ENCODE measurements at regions not wholly inside any gene's neighbourhood (a gene's known extent, or its start where the extent isn't known, plus 50 kb on each side); places are given as distances from the start of the nearest gene placed in this dataset.

DNA sequence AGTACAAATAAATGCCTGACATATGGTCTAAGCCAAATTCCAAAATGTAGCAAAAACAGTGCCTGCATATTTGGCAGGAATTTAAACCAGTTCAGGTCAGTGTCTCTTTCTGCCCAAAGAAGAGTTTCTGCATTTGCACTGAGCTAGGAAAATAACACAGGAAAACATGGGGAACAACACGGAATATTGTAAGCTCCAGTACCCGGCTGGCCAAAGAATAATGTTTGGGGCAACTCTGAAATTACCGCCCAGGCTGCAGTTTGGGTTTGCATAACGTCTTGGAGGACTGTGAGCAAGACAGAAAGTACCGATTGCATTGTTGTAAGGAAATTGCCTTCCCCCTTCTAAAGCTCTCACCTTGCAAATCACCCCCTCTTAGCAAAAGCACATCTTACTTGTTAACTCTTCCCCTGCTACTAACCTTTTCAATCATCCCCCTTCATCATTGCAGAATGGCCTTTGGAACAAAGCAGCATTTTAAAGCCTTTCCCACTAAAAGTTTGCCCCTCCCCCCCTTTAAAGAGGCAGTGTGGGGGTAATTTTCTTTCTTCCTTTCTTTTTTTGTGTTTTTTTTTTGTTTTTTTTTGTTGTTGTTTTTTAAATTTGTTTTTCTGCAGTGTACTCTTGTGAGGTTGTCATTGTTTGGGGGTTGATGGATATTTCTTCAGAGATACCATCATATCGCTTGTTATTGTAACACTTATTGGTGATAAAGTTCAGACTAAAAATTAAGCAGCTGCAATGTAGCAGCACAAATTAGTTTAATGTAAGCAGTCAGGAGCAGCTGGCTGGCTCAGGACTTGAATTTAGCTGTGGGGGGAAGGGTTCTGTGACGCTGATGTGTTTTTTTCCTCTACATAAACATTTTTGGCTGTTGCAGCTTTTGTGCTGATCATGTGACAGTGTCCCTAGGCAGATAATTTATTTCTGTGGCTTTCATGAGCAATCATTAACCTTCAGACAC, 100.0 kb upstream of the CITED2 start:
- H3K4me1 Mint-ChIP-seq, result peaks cover 8% of the 10 kb centered on the region
- H3K27ac Mint-ChIP-seq, result no peak overlapping the region
- H3K36me3 Mint-ChIP-seq (ENCODE audit: low read depth), result no peaks in the 10 kb centered on the region
- DNase-seq (no peak), ATAC-seq (no peak)
- H3K9me3 ChIP-seq (ENCODE audit: control insufficient read depth, low read length, poor library complexity, severe bottlenecking), result no peaks in the 10 kb centered on the region
- no peaks in the 10 kb centered on the region for H3K27me3 Mint-ChIP-seq
- H3K4me3 Mint-ChIP-seq, result peak overlapping the region; percentile 47

DNA sequence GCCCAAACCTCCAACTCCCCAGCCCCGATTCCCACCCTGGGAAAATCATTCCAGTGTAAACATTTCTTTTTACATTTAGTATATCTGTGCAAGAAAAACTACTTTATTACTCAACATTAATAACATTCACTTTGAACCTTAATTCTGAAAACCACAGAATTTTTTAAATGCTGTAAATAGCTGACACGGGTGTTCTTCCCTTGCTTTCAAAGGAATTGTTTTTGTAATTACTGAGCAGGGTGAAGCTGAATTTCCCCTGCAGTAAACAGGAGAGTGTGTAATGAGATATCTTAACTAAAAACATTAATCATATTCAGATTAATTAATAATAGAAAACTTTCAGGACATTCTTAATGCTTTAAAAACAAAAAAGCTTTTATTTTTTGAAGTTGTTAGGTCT, 99.3 kb upstream of the CITED2 start:
- no peaks in the 10 kb centered on the region for H3K9me3 ChIP-seq (ENCODE audit: control insufficient read depth, low read length, poor library complexity, severe bottlenecking)
- ATAC-seq, result no peak
- Mint-ChIP-seq H3K36me3 (ENCODE audit: low read depth) (no peaks in the 10 kb centered on the region), H3K4me1 (peaks cover 8% of the 10 kb centered on the region), H3K27ac (no peak overlapping the region), H3K27me3 (no peaks in the 10 kb centered on the region), H3K4me3 (no peak overlapping the region)
- DNase-seq, result no peak

DNA sequence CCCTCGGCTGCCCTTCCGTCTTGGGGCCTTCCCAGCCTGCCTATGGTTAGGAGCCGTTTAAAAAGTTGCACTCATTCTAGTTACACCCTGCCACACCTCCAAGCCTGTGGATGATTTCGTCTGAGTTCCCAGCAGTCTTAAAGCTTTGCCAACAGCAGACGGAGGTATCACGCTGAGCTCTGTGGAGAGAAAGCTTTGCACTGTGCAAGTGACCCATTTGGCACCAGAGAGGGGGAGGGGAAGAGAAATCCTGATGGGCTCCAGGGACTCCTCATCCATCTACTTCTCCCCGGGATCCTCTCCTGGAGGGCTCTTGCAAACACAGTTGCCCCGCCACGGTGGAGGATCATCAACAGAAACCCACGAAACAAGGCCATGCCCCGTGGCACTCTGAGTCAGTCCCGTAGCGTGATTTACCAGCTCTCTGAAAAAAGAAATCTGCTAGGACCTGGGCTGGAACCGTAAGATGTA, 98.8 kb upstream of the CITED2 start:
- Mint-ChIP-seq H3K4me1 (peaks cover 8% of the 10 kb centered on the region), H3K27me3 (no peaks in the 10 kb centered on the region), H3K4me3 (no peak overlapping the region), H3K36me3 (ENCODE audit: low read depth) (no peaks in the 10 kb centered on the region), H3K27ac (no peak overlapping the region)
- no peak for ATAC-seq
- H3K9me3 ChIP-seq (ENCODE audit: control insufficient read depth, low read length, poor library complexity, severe bottlenecking), result no peaks in the 10 kb centered on the region
- no peak for DNase-seq

DNA sequence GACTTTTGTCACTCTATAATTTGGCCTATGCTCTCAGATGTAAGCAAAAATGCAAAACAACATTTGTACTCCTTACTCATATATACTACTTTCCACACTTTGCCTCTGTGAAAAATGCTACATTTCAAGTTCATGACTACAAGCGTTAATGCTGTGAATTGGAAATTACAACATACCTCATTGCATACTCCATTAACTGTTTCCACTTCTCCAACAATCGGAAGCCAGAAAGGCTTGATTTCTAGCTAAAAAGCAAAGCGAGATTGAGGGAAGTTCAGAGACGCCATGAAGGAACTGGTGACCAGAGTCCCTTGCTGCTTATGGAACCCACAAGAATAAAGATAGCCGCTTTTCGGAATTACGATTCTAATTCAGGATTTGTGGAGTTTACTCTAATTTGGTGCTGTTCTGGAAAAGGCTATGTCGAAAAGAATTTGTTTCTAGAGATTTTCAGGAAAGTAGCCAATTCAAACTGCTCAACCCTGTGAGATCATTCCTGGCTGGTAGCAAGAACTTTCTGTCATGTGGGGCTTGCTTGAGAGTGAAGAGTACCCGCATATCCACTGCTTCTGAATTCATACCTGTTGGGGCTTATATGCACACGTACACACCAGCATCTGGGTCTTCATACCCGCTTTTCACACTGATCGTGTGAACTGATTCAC, 98.0 kb upstream of the CITED2 start:
- H3K27ac Mint-ChIP-seq, result no peak overlapping the region
- peaks cover 6% of the 10 kb centered on the region for H3K4me1 Mint-ChIP-seq
- ATAC-seq, result no peak
- no peak for DNase-seq
- no peak overlapping the region for H3K4me3 Mint-ChIP-seq
- H3K36me3 Mint-ChIP-seq (ENCODE audit: low read depth), result no peaks in the 10 kb centered on the region
- no peaks in the 10 kb centered on the region for H3K27me3 Mint-ChIP-seq
- H3K9me3 ChIP-seq (ENCODE audit: control insufficient read depth, low read length, poor library complexity, severe bottlenecking), result no peaks in the 10 kb centered on the region

DNA sequence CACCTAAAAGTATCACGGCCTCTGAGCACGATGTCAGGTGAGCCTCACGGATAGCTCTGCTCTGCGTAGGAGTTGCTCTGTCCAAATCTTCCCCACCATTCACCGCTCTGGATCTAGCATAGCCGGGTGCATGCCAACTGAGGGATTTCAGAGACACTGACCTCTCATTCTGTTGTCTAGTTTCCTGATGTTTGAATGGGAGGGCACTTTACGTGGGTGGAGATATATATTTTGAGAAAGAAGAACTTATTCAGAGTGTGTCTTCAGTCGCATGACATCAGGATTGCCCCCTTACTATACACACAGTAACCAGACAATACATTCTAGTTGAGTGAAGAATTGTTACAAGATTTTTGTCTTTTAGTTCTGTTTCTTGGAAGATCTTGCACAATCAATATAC, 96.5 kb upstream of the CITED2 start:
- no peaks in the 10 kb centered on the region for H3K9me3 ChIP-seq (ENCODE audit: control insufficient read depth, low read length, poor library complexity, severe bottlenecking)
- Mint-ChIP-seq H3K4me3 (no peak overlapping the region), H3K27ac (no peak overlapping the region), H3K27me3 (no peaks in the 10 kb centered on the region), H3K36me3 (ENCODE audit: low read depth) (no peaks in the 10 kb centered on the region), H3K4me1 (peaks cover 6% of the 10 kb centered on the region)
- DNase-seq, result no peak
- no peak for ATAC-seq

DNA sequence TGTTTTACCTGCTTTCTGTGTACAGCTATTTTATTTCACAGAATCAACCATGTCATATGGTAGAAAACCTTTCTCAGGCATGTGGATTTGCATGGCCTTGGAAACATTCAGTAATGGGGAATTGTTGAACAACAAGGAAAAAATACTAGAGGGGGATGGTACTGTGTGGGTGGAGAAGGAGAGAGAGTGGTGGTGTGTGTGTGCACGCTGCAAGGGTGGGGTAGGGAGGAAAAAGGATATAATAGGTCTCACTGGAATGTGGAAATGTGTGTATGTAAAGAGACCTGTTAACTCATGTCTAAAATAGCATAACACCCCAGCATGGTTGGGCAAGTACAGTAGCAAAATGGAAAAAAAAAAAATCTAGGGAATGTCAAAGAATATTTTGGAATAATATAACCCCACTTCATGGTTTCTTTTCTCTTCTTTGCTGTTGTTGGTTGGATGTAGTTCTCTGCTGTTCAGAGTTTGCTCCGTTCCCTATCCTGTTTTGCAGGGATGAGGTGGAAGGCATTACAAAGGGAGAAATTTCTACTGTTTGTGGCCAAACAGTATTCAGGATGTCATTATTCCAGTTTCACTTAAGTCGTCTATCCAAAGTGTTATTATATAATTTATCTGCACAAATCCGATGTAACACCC, 93.9 kb upstream of the CITED2 start:
- no peak overlapping the region for H3K4me3 Mint-ChIP-seq
- no peaks in the 10 kb centered on the region for H3K4me1 Mint-ChIP-seq
- ATAC-seq, result no peak
- no peak overlapping the region for H3K27ac Mint-ChIP-seq
- H3K36me3 Mint-ChIP-seq (ENCODE audit: low read depth), result no peaks in the 10 kb centered on the region
- H3K27me3 Mint-ChIP-seq, result no peaks in the 10 kb centered on the region
- DNase-seq, result no peak
- no peaks in the 10 kb centered on the region for H3K9me3 ChIP-seq (ENCODE audit: control insufficient read depth, low read length, poor library complexity, severe bottlenecking)

DNA sequence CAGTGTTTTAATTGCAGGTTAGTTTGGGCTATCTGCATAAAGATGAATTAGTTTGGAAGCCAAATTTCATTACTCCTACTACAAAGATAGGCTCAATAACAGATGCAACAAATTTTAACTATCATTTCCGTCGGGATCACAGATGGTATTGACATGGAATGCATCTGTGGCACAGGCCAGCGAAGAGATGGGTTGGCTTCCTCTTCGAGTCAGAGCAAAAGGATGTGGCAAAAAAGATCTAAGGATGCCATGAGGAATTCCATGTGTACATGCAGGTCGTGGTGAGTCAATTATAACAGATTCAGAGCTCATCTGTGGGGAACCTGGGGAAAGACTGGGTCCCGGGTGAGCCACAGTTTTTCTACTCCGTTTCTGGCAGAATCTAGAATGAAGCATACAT, 83.0 kb upstream of the CITED2 start:
- Mint-ChIP-seq H3K36me3 (ENCODE audit: low read depth) (peaks cover 1% of the 10 kb centered on the region), H3K4me1 (no peaks in the 10 kb centered on the region), H3K27me3 (no peaks in the 10 kb centered on the region), H3K27ac (no peak overlapping the region), H3K4me3 (no peak overlapping the region)
- DNase-seq (no peak), ATAC-seq (no peak)
- no peaks in the 10 kb centered on the region for H3K9me3 ChIP-seq (ENCODE audit: control insufficient read depth, low read length, poor library complexity, severe bottlenecking)

DNA sequence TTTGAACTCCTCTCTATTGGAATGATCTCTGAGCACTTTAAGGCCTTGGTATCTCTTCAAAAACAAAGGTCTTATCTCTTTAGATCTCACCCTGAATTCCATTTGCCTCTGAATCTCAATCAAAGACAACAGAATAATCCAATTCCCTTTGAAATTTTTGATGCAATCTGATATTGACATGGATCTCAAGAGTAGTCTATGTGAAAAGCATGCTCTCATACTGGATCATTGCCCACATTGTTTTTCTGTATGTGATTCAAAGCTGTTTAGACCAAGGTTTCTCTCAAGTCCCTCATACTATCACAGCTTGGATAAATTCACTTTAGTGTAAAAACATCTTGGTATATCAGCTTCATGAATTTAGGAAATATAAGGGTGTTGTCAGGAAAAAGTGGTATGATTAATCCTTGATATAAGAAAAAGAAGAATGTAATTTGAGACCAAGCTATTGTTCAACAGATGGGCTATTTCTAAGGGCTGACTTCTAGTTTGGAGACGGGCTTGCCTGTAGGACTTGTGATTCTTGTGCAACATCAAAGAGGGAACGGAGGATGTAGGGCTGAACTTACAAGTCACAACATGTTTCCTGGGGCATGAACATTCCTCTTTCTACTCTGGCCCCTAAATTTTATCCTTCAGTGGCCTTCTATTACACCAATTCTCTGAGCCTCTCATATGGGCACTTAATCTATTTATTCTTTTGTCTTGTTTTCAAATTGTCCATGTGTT, 77.9 kb upstream of the CITED2 start:
- ATAC-seq, result no peak
- H3K27ac Mint-ChIP-seq, result no peak overlapping the region
- H3K4me1 Mint-ChIP-seq, result no peaks in the 10 kb centered on the region
- no peaks in the 10 kb centered on the region for H3K9me3 ChIP-seq (ENCODE audit: control insufficient read depth, low read length, poor library complexity, severe bottlenecking)
- DNase-seq, result no peak
- H3K27me3 Mint-ChIP-seq, result no peaks in the 10 kb centered on the region
- no peak overlapping the region for H3K4me3 Mint-ChIP-seq
- H3K36me3 Mint-ChIP-seq (ENCODE audit: low read depth), result no peaks in the 10 kb centered on the region

DNA sequence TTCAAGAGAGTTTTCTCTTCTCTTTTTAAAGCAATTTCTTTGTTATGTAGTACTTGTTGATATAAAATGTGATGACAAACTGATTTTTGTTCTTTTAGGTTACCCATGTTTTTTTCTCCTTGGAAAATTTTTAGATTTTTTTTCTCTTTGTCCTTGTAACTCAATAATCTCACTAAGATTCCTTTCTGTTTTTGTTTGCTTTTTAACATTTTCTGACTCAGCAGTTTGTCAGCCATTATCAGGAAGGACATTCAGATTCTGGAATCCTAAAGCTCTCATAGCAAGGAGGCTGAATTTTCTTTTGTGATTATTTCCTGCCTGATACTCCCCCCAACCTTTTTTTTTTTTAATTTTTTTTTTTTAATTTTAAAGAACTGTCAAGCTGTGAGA, 75.2 kb upstream of the CITED2 start:
- no peak overlapping the region for H3K27ac Mint-ChIP-seq
- H3K4me3 Mint-ChIP-seq, result no peak overlapping the region
- H3K9me3 ChIP-seq (ENCODE audit: control insufficient read depth, low read length, poor library complexity, severe bottlenecking), result no peaks in the 10 kb centered on the region
- no peaks in the 10 kb centered on the region for H3K36me3 Mint-ChIP-seq (ENCODE audit: low read depth)
- H3K4me1 Mint-ChIP-seq, result no peaks in the 10 kb centered on the region
- no peaks in the 10 kb centered on the region for H3K27me3 Mint-ChIP-seq
- DNase-seq (no peak), ATAC-seq (no peak)

DNA sequence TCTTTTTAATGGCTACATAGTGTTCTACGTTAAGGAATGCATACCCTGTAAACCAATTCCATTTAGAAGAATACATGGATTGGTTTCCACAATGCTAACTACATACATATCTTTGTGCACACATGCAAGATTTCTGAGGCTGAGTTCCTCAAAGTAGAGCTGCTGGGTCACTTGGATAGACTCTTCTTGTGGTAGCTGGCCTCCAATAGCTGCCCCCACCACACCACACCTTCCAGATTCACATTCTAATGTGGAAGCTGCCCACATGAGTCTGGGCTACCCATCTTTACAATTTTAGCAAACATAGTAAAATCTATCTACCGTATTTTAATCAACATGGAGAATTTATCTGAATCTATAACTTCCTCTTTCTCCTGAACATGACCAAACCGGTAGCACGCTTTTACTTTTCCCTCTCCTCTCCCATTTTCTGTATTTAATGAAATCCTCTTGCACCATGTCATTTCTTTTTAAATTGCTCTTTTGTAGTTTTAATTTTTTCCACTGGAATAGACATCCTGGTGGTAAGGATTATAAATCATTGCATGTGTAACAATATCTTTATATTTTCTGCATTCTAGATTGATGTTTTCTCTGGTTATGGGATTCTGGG, 74.7 kb upstream of the CITED2 start:
- Mint-ChIP-seq H3K27ac (no peak overlapping the region), H3K36me3 (ENCODE audit: low read depth) (no peaks in the 10 kb centered on the region), H3K27me3 (no peaks in the 10 kb centered on the region), H3K4me1 (no peaks in the 10 kb centered on the region), H3K4me3 (no peak overlapping the region)
- ATAC-seq (no peak), DNase-seq (no peak)
- no peaks in the 10 kb centered on the region for H3K9me3 ChIP-seq (ENCODE audit: control insufficient read depth, low read length, poor library complexity, severe bottlenecking)

DNA sequence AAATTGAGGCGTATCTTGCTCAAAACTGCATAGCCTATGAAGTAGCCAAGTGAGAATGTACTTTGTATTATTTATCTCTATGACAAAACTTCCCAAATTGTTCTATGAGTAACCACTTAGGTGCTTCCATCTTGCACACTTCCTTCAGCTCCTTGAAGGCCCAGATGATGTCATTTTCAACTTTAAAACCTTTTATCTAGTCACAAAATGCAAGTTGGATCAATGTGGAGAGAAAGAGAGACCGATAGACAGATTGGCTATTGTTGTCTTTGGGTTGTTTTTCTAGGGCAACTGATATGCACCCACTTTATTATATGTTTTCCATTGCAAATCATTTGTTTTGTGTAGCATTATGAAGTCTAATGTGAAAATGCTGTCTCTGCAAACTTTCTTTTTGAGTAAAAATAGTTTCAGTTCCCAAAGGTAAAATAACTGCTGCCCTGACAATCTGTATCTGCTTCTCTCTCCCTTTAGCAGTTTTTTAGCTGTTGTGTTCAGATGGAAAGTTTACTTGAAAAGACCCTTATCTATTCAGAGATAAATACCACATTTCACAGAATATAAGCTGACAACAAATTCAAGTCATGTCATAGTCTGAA, 73.7 kb upstream of the CITED2 start:
- no peaks in the 10 kb centered on the region for H3K36me3 Mint-ChIP-seq (ENCODE audit: low read depth)
- no peaks in the 10 kb centered on the region for H3K9me3 ChIP-seq (ENCODE audit: control insufficient read depth, low read length, poor library complexity, severe bottlenecking)
- no peaks in the 10 kb centered on the region for H3K4me1 Mint-ChIP-seq
- no peak overlapping the region for H3K27ac Mint-ChIP-seq
- ATAC-seq (no peak), DNase-seq (no peak)
- H3K27me3 Mint-ChIP-seq, result no peaks in the 10 kb centered on the region
- no peak overlapping the region for H3K4me3 Mint-ChIP-seq

DNA sequence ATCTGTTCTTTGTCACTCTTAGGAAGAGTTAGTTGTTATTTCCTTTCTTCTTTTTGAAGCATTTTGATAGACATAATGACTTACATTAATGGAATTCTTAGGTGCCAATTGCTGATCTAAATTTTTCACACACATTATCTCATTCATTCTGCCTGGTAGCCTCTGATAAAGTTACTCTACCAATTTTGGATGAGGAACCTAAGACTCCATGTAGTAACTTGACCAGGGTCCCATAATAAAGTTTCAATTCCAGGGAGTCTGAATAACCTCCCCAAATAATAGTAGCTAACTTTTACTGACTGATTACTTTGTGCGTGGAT, 73.2 kb upstream of the CITED2 start:
- no peaks in the 10 kb centered on the region for H3K36me3 Mint-ChIP-seq (ENCODE audit: low read depth)
- no peaks in the 10 kb centered on the region for H3K4me1 Mint-ChIP-seq
- H3K27ac Mint-ChIP-seq, result no peak overlapping the region
- no peak overlapping the region for H3K4me3 Mint-ChIP-seq
- H3K9me3 ChIP-seq (ENCODE audit: control insufficient read depth, low read length, poor library complexity, severe bottlenecking), result no peaks in the 10 kb centered on the region
- DNase-seq, result no peak
- ATAC-seq, result no peak
- no peaks in the 10 kb centered on the region for H3K27me3 Mint-ChIP-seq

Data from T-helper 17 cell (primary cell).